WTC11 (cell line): ENCODE measurements at regions not wholly inside any gene's neighbourhood (a gene's known extent, or its start where the extent isn't known, plus 50 kb on each side); places are given as distances from the start of the nearest gene placed in this dataset.

Experiments
- ATAC-seq: fragments of 200-7000 bp; cut with Tn5 transposase; 2 replicates; pipeline ENCODE4 v1.10.0; 2021; ENCODE audit warnings: mild to moderate bottlenecking, moderate library complexity
- CTCF ChIA-PET: fragments of 300-600 bp; sonication (Branson Sonifier 250); formaldehyde crosslinking; loops from one replicate; lab custom pipeline; 2021; ENCODE audit warnings: antibody characterized with exemption; lab: Charles Lee
- POLR2A ChIA-PET: fragments of 350-600 bp; sonication (Branson Sonifier 250); formaldehyde crosslinking; loops from one replicate; lab custom pipeline; 2021; ENCODE audit warnings: antibody characterized with exemption; lab: Charles Lee
- DNase-seq: peaks from one replicate; pipeline ENCODE4 v3.0.0; 2021; ENCODE audit warnings: low spot score
- H3K27ac Mint-ChIP-seq: 2 replicates; pipeline ENCODE4 v1.8.0; 2021; ENCODE audit warnings: mixed read lengths
- H3K27me3 Mint-ChIP-seq: 2 replicates; pipeline ENCODE4 v1.8.0; 2021; ENCODE audit warnings: low read depth, mild to moderate bottlenecking, moderate library complexity, mixed read lengths
- H3K36me3 Mint-ChIP-seq: 2 replicates; pipeline ENCODE4 v1.8.0; 2021; ENCODE audit warnings: mixed read lengths
- H3K4me1 Mint-ChIP-seq: 2 replicates; pipeline ENCODE4 v1.8.0; 2022; ENCODE audit warnings: mixed read lengths
- H3K4me3 Mint-ChIP-seq: 2 replicates; pipeline ENCODE4 v1.8.0; 2021; ENCODE audit warnings: mild to moderate bottlenecking, moderate library complexity, mixed read lengths
- H3K9me3 Mint-ChIP-seq: 2 replicates; pipeline ENCODE4 v1.8.0; 2021; ENCODE audit warnings: mixed read lengths
- ATF1 ChIP-seq: sonication (generic); formaldehyde crosslinking; IDR thresholded peaks from 2 replicates; pipeline ENCODE4 v1.8.1; 2023; ENCODE audit warnings: mild to moderate bottlenecking, moderate library complexity, missing genetic modification reagents
- ELF4 ChIP-seq: sonication (generic); formaldehyde crosslinking; IDR thresholded peaks from 2 replicates; pipeline ENCODE4 v1.8.1; 2022; ENCODE audit warnings: low read depth, mild to moderate bottlenecking, moderate library complexity, missing genetic modification reagents
- ETV6 ChIP-seq: sonication (generic); formaldehyde crosslinking; IDR thresholded peaks from 2 replicates; pipeline ENCODE4 v1.8.1; 2022; ENCODE audit warnings: mild to moderate bottlenecking, missing genetic modification reagents
- FOXJ3 ChIP-seq: sonication (generic); formaldehyde crosslinking; IDR thresholded peaks from 2 replicates; pipeline ENCODE4 v1.9.0; 2021; ENCODE audit warnings: missing genetic modification reagents, mild to moderate bottlenecking, borderline replicate concordance
- FOXP1 ChIP-seq: sonication (generic); formaldehyde crosslinking; IDR thresholded peaks from 2 replicates; pipeline ENCODE4 v1.8.0; 2022; ENCODE audit warnings: missing genetic modification reagents, mild to moderate bottlenecking, moderate library complexity, borderline replicate concordance
- IRF2 ChIP-seq: sonication (generic); formaldehyde crosslinking; IDR thresholded peaks from 2 replicates; pipeline ENCODE4 v1.8.0; 2022; ENCODE audit warnings: low read depth, missing genetic modification reagents, borderline replicate concordance
- JAZF1 ChIP-seq: fragments of 250-450 bp; sonication (Bioruptor Pico); IDR thresholded peaks from 2 replicates; pipeline ENCODE4 v1.9.0; 2021; ENCODE audit warnings: moderate library complexity, mild to moderate bottlenecking, inconsistent platforms
- KAT7 ChIP-seq: sonication (generic); formaldehyde crosslinking; IDR thresholded peaks from 2 replicates; pipeline ENCODE4 v1.8.1; 2023; ENCODE audit warnings: missing genetic modification reagents, mild to moderate bottlenecking, borderline replicate concordance
- RELA ChIP-seq: sonication (generic); formaldehyde crosslinking; IDR thresholded peaks from 2 replicates; pipeline ENCODE4 v1.8.1; 2022; ENCODE audit warnings: missing genetic modification reagents, mild to moderate bottlenecking, borderline replicate concordance
- SOX15 ChIP-seq: fragments of 250-450 bp; sonication (Bioruptor Pico); IDR thresholded peaks from 2 replicates; pipeline ENCODE4 v1.9.0; 2021; ENCODE audit warnings: mild to moderate bottlenecking
- TCF7 ChIP-seq: sonication (generic); formaldehyde crosslinking; IDR thresholded peaks from 2 replicates; pipeline ENCODE4 v1.8.0; 2022; ENCODE audit warnings: mild to moderate bottlenecking, low read depth, missing genetic modification reagents, moderate library complexity
- ZNF121 ChIP-seq: sonication (generic); formaldehyde crosslinking; IDR thresholded peaks from 2 replicates; pipeline ENCODE4 v1.8.0; 2023; ENCODE audit warnings: missing genetic modification reagents
- ZNF232 ChIP-seq: sonication (generic); formaldehyde crosslinking; IDR thresholded peaks from 2 replicates; pipeline ENCODE4 v1.8.0; 2022; ENCODE audit warnings: mild to moderate bottlenecking, missing genetic modification reagents
- ZNF263 ChIP-seq: sonication (generic); formaldehyde crosslinking; IDR thresholded peaks from 2 replicates; pipeline ENCODE4 v1.8.1; 2022; ENCODE audit warnings: low read depth, mild to moderate bottlenecking, moderate library complexity, missing genetic modification reagents
- TF ChIP-seq, protein P1 (sequence below): sonication (generic); formaldehyde crosslinking; IDR thresholded peaks from 2 replicates; pipeline ENCODE4 v1.8.1; 2023; ENCODE audit warnings: mild to moderate bottlenecking, moderate library complexity, missing genetic modification reagents
- TF ChIP-seq, protein P2 (sequence below): fragments of 250-450 bp; sonication (Bioruptor Pico); IDR thresholded peaks from 2 replicates; pipeline ENCODE4 v1.9.0; 2021; ENCODE audit warnings: mild to moderate bottlenecking
- TF ChIP-seq, protein P3 (sequence below): sonication (generic); formaldehyde crosslinking; conservative IDR thresholded peaks from 2 replicates; pipeline ENCODE4 v1.8.1; 2022; ENCODE audit warnings: mild to moderate bottlenecking, missing genetic modification reagents
- TF ChIP-seq, protein P4 (sequence below): sonication (generic); formaldehyde crosslinking; IDR thresholded peaks from 2 replicates; pipeline ENCODE4 v1.8.1; 2023; ENCODE audit warnings: mild to moderate bottlenecking, missing genetic modification reagents, moderate library complexity
- TF ChIP-seq, protein P5 (sequence below): sonication (generic); formaldehyde crosslinking; IDR thresholded peaks from 2 replicates; pipeline ENCODE4 v1.8.1; 2022; ENCODE audit warnings: low read depth, mild to moderate bottlenecking, moderate library complexity, missing genetic modification reagents, borderline replicate concordance
- TF ChIP-seq, protein P6 (sequence below): fragments of 250-450 bp; sonication (Bioruptor Pico); IDR thresholded peaks from 2 replicates; pipeline ENCODE4 v1.9.0; 2021; ENCODE audit warnings: mild to moderate bottlenecking, borderline replicate concordance

DNA sequence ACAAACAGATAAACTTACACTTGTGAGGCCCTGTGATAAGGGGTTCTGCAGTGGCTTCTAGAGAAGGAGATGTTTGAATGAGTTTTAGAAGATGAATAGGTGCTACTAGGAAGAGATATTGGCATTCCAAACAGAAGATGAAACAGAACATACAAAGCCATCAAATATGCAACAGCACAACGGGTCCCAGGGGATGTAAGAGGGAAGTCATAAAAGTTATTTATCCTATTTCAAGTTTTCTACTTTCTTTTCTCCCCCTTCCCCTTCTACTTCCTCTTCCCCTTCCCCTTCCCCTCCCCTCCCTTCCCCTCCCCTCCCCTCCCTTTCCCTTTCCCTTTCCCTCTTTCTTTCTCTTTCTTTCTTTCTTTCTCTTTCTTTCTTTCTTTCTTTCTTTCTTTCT, 94.9 kb upstream of the CADM1 start:
- ChIA-PET POLR2A (no interaction called here), CTCF (no interaction called here)
- DNase-seq: no peak
- no peaks in the 10 kb centered on the region for H3K27me3 Mint-ChIP-seq
- TF ChIP-seq FOXP1 (CRISPR knock-in tag) (no peak), TCF7 (no peak), FOXJ3 (CRISPR knock-in tag) (no peak), ELF4 (CRISPR knock-in tag) (no peak), SOX15 (CRISPR knock-in tag) (no peak), ZNF232 (CRISPR knock-in tag) (no peak)
- TF ChIP-seq, protein P1, sequence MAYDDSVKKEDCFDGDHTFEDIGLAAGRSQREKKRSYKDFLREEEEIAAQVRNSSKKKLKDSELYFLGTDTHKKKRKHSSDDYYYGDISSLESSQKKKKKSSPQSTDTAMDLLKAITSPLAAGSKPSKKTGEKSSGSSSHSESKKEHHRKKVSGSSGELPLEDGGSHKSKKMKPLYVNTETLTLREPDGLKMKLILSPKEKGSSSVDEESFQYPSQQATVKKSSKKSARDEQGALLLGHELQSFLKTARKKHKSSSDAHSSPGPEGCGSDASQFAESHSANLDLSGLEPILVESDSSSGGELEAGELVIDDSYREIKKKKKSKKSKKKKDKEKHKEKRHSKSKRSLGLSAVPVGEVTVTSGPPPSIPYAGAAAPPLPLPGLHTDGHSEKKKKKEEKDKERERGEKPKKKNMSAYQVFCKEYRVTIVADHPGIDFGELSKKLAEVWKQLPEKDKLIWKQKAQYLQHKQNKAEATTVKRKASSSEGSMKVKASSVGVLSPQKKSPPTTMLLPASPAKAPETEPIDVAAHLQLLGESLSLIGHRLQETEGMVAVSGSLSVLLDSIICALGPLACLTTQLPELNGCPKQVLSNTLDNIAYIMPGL (CRISPR knock-in tag): no peak
- TF ChIP-seq, protein P2, sequence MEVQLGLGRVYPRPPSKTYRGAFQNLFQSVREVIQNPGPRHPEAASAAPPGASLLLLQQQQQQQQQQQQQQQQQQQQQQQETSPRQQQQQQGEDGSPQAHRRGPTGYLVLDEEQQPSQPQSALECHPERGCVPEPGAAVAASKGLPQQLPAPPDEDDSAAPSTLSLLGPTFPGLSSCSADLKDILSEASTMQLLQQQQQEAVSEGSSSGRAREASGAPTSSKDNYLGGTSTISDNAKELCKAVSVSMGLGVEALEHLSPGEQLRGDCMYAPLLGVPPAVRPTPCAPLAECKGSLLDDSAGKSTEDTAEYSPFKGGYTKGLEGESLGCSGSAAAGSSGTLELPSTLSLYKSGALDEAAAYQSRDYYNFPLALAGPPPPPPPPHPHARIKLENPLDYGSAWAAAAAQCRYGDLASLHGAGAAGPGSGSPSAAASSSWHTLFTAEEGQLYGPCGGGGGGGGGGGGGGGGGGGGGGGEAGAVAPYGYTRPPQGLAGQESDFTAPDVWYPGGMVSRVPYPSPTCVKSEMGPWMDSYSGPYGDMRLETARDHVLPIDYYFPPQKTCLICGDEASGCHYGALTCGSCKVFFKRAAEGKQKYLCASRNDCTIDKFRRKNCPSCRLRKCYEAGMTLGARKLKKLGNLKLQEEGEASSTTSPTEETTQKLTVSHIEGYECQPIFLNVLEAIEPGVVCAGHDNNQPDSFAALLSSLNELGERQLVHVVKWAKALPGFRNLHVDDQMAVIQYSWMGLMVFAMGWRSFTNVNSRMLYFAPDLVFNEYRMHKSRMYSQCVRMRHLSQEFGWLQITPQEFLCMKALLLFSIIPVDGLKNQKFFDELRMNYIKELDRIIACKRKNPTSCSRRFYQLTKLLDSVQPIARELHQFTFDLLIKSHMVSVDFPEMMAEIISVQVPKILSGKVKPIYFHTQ: no peak
- H3K27ac Mint-ChIP-seq: no peak overlapping the region
- ATAC-seq: no peak
- H3K4me1 Mint-ChIP-seq: no peaks in the 10 kb centered on the region
- H3K4me3 Mint-ChIP-seq: no peak overlapping the region
- no peaks in the 10 kb centered on the region for H3K36me3 Mint-ChIP-seq
- H3K9me3 Mint-ChIP-seq: no peaks in the 10 kb centered on the region

DNA sequence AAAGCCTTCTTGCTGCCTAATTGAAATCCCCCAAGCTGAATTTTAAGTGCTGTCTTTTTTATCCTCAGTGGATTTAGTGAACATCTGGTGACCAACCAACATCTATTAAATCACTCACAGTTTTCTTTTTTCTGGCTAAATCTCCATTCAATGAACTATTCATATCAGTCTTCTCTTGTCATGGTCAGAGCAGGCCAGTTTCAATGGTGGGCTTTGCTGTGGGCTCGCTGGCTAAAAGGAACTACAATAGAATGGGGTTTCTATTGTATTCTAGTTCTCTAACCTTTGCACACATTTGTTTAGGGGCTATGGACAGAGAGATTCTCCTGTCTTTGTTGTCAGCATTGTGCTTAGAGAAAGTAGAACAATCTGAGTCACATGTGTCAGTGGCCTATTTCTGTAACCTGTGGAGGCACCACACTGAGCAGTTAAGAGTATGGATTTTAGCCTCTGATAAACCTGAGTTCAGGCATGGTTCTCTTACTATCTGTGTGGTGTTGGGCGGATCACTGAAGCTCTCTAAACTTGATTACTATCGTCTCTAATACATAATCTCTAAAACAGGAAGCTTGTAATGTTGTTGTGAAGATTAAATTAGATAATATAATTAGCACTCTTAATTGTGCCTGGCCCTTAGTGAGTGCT, 94.2 kb upstream of the CADM1 start:
- no peak for DNase-seq
- H3K27me3 Mint-ChIP-seq: no peaks in the 10 kb centered on the region
- ChIA-PET POLR2A (no interaction called here), CTCF (no interaction called here)
- H3K9me3 Mint-ChIP-seq: no peaks in the 10 kb centered on the region
- no peak overlapping the region for H3K27ac Mint-ChIP-seq
- no peak for ATAC-seq
- H3K4me3 Mint-ChIP-seq: no peak overlapping the region
- H3K36me3 Mint-ChIP-seq: no peaks in the 10 kb centered on the region
- H3K4me1 Mint-ChIP-seq: no peaks in the 10 kb centered on the region
- TF ChIP-seq KAT7 (no peak), ATF1 (CRISPR knock-in tag) (no peak), RELA (CRISPR knock-in tag) (no peak), ZNF121 (no peak), IRF2 (CRISPR knock-in tag) (no peak), JAZF1 (no peak), ZNF263 (no peak), ETV6 (CRISPR knock-in tag) (no peak)
- TF ChIP-seq, protein P3, sequence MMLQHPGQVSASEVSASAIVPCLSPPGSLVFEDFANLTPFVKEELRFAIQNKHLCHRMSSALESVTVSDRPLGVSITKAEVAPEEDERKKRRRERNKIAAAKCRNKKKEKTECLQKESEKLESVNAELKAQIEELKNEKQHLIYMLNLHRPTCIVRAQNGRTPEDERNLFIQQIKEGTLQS (CRISPR knock-in tag): no peak
- TF ChIP-seq, protein P4, sequence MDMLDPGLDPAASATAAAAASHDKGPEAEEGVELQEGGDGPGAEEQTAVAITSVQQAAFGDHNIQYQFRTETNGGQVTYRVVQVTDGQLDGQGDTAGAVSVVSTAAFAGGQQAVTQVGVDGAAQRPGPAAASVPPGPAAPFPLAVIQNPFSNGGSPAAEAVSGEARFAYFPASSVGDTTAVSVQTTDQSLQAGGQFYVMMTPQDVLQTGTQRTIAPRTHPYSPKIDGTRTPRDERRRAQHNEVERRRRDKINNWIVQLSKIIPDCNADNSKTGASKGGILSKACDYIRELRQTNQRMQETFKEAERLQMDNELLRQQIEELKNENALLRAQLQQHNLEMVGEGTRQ (CRISPR knock-in tag): no peak
- TF ChIP-seq, protein P5, sequence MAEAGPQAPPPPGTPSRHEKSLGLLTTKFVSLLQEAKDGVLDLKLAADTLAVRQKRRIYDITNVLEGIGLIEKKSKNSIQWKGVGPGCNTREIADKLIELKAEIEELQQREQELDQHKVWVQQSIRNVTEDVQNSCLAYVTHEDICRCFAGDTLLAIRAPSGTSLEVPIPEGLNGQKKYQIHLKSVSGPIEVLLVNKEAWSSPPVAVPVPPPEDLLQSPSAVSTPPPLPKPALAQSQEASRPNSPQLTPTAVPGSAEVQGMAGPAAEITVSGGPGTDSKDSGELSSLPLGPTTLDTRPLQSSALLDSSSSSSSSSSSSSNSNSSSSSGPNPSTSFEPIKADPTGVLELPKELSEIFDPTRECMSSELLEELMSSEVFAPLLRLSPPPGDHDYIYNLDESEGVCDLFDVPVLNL (CRISPR knock-in tag): no peak
- TF ChIP-seq, protein P6, sequence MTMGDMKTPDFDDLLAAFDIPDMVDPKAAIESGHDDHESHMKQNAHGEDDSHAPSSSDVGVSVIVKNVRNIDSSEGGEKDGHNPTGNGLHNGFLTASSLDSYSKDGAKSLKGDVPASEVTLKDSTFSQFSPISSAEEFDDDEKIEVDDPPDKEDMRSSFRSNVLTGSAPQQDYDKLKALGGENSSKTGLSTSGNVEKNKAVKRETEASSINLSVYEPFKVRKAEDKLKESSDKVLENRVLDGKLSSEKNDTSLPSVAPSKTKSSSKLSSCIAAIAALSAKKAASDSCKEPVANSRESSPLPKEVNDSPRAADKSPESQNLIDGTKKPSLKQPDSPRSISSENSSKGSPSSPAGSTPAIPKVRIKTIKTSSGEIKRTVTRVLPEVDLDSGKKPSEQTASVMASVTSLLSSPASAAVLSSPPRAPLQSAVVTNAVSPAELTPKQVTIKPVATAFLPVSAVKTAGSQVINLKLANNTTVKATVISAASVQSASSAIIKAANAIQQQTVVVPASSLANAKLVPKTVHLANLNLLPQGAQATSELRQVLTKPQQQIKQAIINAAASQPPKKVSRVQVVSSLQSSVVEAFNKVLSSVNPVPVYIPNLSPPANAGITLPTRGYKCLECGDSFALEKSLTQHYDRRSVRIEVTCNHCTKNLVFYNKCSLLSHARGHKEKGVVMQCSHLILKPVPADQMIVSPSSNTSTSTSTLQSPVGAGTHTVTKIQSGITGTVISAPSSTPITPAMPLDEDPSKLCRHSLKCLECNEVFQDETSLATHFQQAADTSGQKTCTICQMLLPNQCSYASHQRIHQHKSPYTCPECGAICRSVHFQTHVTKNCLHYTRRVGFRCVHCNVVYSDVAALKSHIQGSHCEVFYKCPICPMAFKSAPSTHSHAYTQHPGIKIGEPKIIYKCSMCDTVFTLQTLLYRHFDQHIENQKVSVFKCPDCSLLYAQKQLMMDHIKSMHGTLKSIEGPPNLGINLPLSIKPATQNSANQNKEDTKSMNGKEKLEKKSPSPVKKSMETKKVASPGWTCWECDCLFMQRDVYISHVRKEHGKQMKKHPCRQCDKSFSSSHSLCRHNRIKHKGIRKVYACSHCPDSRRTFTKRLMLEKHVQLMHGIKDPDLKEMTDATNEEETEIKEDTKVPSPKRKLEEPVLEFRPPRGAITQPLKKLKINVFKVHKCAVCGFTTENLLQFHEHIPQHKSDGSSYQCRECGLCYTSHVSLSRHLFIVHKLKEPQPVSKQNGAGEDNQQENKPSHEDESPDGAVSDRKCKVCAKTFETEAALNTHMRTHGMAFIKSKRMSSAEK (CRISPR knock-in tag): no peak
- TF ChIP-seq, all 79 proteins: peak for 0
